GM19239 (cell line): ENCODE measurements at regions not wholly inside any gene's neighbourhood (a gene's known extent, or its start where the extent isn't known, plus 50 kb on each side); places are given as distances from the start of the nearest gene placed in this dataset.

Source experiments
- DNase-seq: peaks from one replicate; pipeline ENCODE4 v3.0.0; 2011; ENCODE audit warnings: low spot score; ENCODE audit not compliant: insufficient read length
- FAIRE-seq: peaks from 2 replicates; lab custom pipeline; 2011; peaks lifted over from hg19 to GRCh38; lab: Jason Lieb, UNC

DNA sequence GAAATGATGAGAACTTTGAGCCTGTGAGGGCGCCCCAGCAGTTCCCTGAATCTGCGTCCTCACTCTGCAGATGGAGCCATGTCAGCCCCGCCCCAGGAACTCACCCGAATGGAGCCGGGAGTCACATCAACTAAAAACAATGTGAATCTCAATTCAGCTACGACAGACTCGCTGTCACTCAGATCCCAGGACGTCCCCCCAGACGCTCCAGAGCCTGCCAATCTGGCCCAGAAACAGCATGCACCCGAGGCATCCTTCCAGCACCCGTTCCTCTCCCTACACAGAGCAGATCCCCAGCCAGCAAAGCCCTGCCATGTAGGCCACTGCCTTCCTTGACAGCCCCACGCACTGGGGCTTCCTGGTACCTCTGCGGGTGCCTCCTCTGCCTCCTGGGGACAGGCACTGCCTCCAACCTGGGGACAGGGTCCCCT, 248.0 kb downstream of the TTLL2 start:
- FAIRE-seq = no peak
- DNase-seq = no peak

- DNase-seq = no peak
- no peak for FAIRE-seq
These were observed 248.8 kb downstream of the TTLL2 start for GRCh38 chr6:167573461-167574215.

- FAIRE-seq = no peak
- no peak for DNase-seq
These were observed 249.7 kb downstream of the TTLL2 start for GRCh38 chr6:167574431-167575151.

GRCh38 chr6:167575158-167575696, 250.3 kb downstream of the TTLL2 start:
- no peak for FAIRE-seq

GRCh38 chr6:167576050-167576741, 250.5 kb upstream of the AFDN start:
- FAIRE-seq (no peak), DNase-seq (no peak)

More at GRCh38 chr6:167575158-167575696, 250.3 kb downstream of the TTLL2 start:
- DNase-seq = no peak

- DNase-seq (no peak), FAIRE-seq (no peak)
These were observed 249.7 kb upstream of the AFDN start for GRCh38 chr6:167576828-167577503.

GRCh38 chr6:167577891-167578361, 248.8 kb upstream of the AFDN start:
- no peak for FAIRE-seq
- DNase-seq = no peak

- FAIRE-seq (no peak), DNase-seq (no peak)
These were observed 248.3 kb upstream of the AFDN start for GRCh38 chr6:167578371-167578901.

GRCh38 chr6:167579806-167580618, 246.7 kb upstream of the AFDN start:
- no peak for FAIRE-seq
- no peak for DNase-seq

DNA sequence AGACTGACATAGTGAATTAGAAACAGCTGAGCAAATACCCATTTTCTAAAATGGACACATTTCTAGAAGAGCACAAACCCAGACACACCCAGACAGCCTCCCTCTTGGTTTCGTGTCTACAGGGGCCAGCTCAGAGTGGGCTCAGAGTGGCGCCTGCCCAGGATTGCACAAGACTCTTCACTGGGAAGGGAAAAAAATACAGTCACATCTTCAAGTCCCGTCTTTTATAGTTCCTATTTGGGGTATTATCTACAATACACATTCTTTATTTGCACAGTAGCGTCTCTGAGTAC, 246.1 kb upstream of the AFDN start:
- DNase-seq (no peak), FAIRE-seq (no peak)

- FAIRE-seq (no peak), DNase-seq (no peak)
These were observed 245.1 kb upstream of the AFDN start for GRCh38 chr6:167581637-167582036.

- DNase-seq = no peak
- no peak for FAIRE-seq
These were observed 243.3 kb upstream of the AFDN start for GRCh38 chr6:167583412-167583811.

- no peak for DNase-seq
- no peak for FAIRE-seq
These were observed 238.4 kb upstream of the AFDN start for GRCh38 chr6:167588181-167588919.

DNA sequence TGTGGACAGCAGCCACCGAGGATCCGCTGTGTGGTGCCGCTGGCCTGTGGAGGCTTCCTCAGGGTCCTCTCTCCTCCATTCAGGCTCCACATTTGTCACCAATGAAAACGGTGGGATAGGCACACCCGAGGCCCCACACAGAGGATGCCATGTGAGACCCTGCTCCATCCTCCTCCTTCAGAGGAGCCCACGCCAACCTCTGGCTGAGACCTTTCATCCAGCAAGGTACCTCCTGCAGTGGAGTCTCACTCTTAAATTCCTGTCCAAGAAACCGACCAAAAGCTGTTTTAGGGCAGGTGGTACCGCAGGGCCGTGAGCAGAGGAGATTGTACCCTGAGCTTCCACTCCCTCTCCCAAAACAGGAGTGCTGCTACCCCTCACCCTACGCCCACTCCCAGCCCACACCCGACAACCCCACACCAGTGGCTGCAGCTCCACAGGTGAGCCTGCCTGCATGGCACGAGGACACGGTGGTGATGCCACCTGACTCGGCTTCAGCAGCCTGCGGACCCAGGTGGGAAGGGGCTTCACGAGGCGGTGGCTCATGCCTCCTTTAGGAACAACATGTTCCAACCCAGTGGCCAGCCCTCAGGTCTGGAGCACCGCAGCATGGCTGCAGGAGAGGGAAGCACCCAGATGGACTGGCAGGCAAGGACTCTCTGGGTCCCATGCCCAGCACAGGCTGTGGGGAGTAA, 237.6 kb upstream of the AFDN start:
- DNase-seq = no peak
- no peak for FAIRE-seq

GRCh38 chr6:167589615-167589940, 237.1 kb upstream of the AFDN start:
- DNase-seq (no peak), FAIRE-seq (no peak)

GRCh38 chr6:167590193-167590592, 236.5 kb upstream of the AFDN start:
- DNase-seq (no peak), FAIRE-seq (no peak)
